ENCODE measurements at regions not wholly inside any gene's neighbourhood (a gene's known extent, or its start where the extent isn't known, plus 50 kb on each side); places are given as distances from the start of the nearest gene placed in this dataset.

GRCh38 chr2:205903549-205904129, 182.3 kb downstream of the INO80D start (continued):
- TF ChIP-seq MAX (IDR thresholded peaks at IDR 0.05) (peak; percentile 10; the same call in 1 of the 2 replicates), STAG1 (CRISPR knock-in tag; IDR thresholded peaks at IDR 0.05) (peak; percentile 83), TEAD3 (CRISPR knock-in tag; optimal IDR thresholded peaks at IDR 0.05; ENCODE audit: borderline replicate concordance) (peak; percentile 86), WIZ (CRISPR knock-in tag; IDR thresholded peaks at IDR 0.05) (peak; percentile 54; the same call in 1 of the 2 replicates), HOXA3 (CRISPR knock-in tag; IDR thresholded peaks at IDR 0.05) (peak; percentile 25; the same call in 1 of the 2 replicates), ZNF788 (CRISPR knock-in tag; IDR thresholded peaks at IDR 0.05; ENCODE audit: borderline replicate concordance) (peak; percentile 50; the same call in 1 of the 2 replicates), SNAPC5 (CRISPR knock-in tag; IDR thresholded peaks at IDR 0.05; ENCODE audit: borderline replicate concordance) (no peak), HDAC2 (CRISPR knock-in tag; IDR thresholded peaks at IDR 0.05) (peak; percentile 41; the same call in 1 of the 2 replicates), RXRA (CRISPR knock-in tag; IDR thresholded peaks at IDR 0.05) (peak; percentile 74), FOXA1 (IDR thresholded peaks at IDR 0.05) (no peak), FOXA1 (CRISPR knock-in tag; IDR thresholded peaks at IDR 0.05) (peak; percentile 82), KDM2A (CRISPR knock-in tag; IDR thresholded peaks at IDR 0.05; ENCODE audit: borderline replicate concordance, low read depth) (peak; percentile 55; the same call in 1 of the 2 replicates), CENPBD1 (CRISPR knock-in tag; IDR thresholded peaks at IDR 0.05; ENCODE audit: borderline replicate concordance, low read depth) (no peak), AHR (CRISPR knock-in tag; IDR thresholded peaks at IDR 0.05) (peak; percentile 43; the same call in 1 of the 2 replicates), CBX5 (CRISPR knock-in tag; IDR thresholded peaks at IDR 0.05; ENCODE audit: borderline replicate concordance) (peak; percentile 76; the same call in 1 of the 2 replicates), ZNF687 (CRISPR knock-in tag; IDR thresholded peaks at IDR 0.05) (peak; percentile 51), GATAD2A (CRISPR knock-in tag; IDR thresholded peaks at IDR 0.05) (peak; percentile 25; the same call in 1 of the 2 replicates), JUND (CRISPR knock-in tag; IDR thresholded peaks at IDR 0.05) (0 out of 2 replicates have a peak, but pooled peaks have one; percentile 27), THYN1 (CRISPR knock-in tag; IDR thresholded peaks at IDR 0.05; ENCODE audit: borderline replicate concordance, low read depth) (no peak), ZNF691 (CRISPR knock-in tag; IDR thresholded peaks at IDR 0.05; ENCODE audit: borderline replicate concordance, low read depth) (0 out of 2 replicates have a peak, but pooled peaks have one; percentile 67), HOMEZ (CRISPR knock-in tag; IDR thresholded peaks at IDR 0.05; ENCODE audit: low read depth) (0 out of 2 replicates have a peak, but pooled peaks have one; percentile 44), THAP11 (CRISPR knock-in tag; IDR thresholded peaks at IDR 0.05) (peak; percentile 18; the same call in 1 of the 2 replicates), ZNF224 (CRISPR knock-in tag; IDR thresholded peaks at IDR 0.05) (0 out of 2 replicates have a peak, but pooled peaks have one; percentile 19), SALL1 (CRISPR knock-in tag; IDR thresholded peaks at IDR 0.05) (peak; percentile 82)

All from HepG2 (cell line).